NB4 (cell line): ENCODE measurements at regions not wholly inside any gene's neighbourhood (a gene's known extent, or its start where the extent isn't known, plus 50 kb on each side); places are given as distances from the start of the nearest gene placed in this dataset.

Experiments used
- DNase-seq: peaks from one replicate; pipeline ENCODE4 v3.0.0; 2010; ENCODE audit warnings: low read depth
- H3K4me3 ChIP-seq: one replicate; pipeline ENCODE4 v1.5.1; 2011; ENCODE audit warnings: mild to moderate bottlenecking, low read depth, low read length, moderate library complexity
- MAX ChIP-seq: IDR thresholded peaks from 2 replicates; pipeline ENCODE4 v1.6.1; 2011; ENCODE audit warnings: low read depth, low read length
- MYC ChIP-seq: IDR thresholded peaks from 2 replicates; pipeline ENCODE4 v1.6.1; 2011; ENCODE audit warnings: low read depth, low read length
- POLR2A ChIP-seq: IDR thresholded peaks from 2 replicates; pipeline ENCODE4 v1.6.1; 2011; ENCODE audit warnings: mild to moderate bottlenecking; ENCODE audit not compliant: insufficient read length; ENCODE audit errors: extremely low read depth
- TF ChIP-seq, protein P1 (sequence below): IDR thresholded peaks from one replicate; pipeline ENCODE4 v1.5.1; 2012; ENCODE audit warnings: low read depth, low read length

DNA sequence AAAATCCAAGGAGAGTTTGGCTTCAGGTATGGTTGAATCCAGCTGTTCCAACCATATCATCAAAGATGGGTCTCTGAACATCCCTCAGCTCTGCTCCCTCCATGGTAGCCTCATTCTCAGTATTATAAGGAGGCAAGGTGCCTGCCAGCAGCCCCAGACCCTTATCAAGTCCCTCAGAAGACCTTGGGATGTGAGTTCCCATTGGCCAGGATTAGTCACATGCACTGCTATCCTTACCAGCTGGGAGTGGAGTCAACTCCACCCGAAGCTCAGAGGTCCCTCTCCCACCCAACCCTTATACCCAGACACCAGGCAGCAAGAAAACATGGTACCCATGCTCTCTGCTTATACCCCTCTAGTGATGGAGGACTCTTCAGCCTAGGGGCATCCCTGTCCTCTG lies 153.7 kb upstream of the ZBTB40 start:
- TF ChIP-seq, protein P1, sequence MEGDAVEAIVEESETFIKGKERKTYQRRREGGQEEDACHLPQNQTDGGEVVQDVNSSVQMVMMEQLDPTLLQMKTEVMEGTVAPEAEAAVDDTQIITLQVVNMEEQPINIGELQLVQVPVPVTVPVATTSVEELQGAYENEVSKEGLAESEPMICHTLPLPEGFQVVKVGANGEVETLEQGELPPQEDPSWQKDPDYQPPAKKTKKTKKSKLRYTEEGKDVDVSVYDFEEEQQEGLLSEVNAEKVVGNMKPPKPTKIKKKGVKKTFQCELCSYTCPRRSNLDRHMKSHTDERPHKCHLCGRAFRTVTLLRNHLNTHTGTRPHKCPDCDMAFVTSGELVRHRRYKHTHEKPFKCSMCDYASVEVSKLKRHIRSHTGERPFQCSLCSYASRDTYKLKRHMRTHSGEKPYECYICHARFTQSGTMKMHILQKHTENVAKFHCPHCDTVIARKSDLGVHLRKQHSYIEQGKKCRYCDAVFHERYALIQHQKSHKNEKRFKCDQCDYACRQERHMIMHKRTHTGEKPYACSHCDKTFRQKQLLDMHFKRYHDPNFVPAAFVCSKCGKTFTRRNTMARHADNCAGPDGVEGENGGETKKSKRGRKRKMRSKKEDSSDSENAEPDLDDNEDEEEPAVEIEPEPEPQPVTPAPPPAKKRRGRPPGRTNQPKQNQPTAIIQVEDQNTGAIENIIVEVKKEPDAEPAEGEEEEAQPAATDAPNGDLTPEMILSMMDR, result no peak
- TF ChIP-seq MYC, result no peak
- TF ChIP-seq POLR2A, result no peak
- no peak for TF ChIP-seq MAX
- no peak for DNase-seq
- no peak overlapping the region for H3K4me3 ChIP-seq

DNA sequence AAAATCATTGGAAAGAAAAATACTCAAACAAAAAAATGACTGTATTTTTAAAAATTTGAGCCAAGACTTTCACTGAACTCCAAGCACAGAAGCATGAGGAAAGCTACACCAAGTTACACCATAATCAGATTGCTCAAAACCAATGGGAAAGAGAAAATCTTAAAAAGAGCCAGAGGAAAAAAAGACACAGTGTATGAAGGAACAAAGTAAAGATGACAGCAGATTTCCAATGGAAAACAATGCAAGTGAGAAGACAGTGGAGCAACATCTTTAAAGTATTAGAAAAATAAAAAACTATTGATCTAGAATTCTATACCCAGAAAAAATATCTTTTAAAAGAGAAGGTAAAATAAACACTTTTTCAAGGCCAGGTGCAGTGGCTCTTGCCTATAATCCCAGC lies 147.8 kb upstream of the ZBTB40 start:
- TF ChIP-seq, protein P1, result no peak
- TF ChIP-seq MYC, result no peak
- TF ChIP-seq MAX, result no peak
- TF ChIP-seq POLR2A, result no peak
- no peak overlapping the region for H3K4me3 ChIP-seq
- DNase-seq, result no peak

DNA sequence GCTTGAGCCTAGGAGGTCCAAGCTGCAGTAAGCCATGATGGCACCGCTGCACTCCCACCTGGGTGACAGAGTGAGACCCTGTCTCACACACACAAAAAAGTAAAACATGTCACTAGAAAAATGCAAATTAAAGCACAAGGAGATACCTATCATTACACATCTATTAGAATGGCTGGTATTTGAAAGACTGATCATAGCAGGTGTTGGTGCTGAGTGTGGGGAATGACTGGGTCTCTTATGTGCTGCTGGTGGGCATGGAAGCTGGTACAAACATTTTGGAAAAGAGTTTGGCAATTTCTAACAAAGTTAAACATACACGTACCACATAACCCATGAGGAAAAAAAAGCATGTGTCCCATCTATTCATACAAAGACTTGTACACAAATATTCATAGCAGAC lies 142.1 kb upstream of the ZBTB40 start:
- no peak for DNase-seq
- TF ChIP-seq MAX (no peak), MYC (no peak), POLR2A (no peak)
- TF ChIP-seq, protein P1, result no peak
- no peak overlapping the region for H3K4me3 ChIP-seq

DNA sequence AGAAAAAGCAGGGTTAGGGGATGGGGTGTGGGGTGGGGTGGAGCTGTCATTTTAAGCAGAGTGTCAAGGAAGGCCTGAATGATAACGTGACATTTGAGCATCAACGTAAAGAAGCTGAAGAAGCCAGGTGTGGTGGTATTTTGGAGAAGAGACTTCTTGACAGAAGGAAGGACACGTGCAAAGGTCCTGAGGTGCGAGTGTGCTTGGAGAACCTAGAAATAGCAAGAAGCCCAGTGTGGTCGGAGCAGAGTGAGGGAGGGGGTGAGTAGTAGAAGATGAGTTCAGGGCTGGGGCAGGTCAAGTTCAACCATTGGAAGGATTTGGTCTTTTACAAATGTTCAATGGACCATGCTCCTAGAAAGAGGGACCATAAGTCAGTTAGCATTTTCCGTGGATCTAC lies 140.2 kb upstream of the ZBTB40 start:
- H3K4me3 ChIP-seq, result no peak overlapping the region
- DNase-seq, result no peak
- TF ChIP-seq, protein P1, result no peak
- no peak for TF ChIP-seq POLR2A
- no peak for TF ChIP-seq MAX
- no peak for TF ChIP-seq MYC

DNA sequence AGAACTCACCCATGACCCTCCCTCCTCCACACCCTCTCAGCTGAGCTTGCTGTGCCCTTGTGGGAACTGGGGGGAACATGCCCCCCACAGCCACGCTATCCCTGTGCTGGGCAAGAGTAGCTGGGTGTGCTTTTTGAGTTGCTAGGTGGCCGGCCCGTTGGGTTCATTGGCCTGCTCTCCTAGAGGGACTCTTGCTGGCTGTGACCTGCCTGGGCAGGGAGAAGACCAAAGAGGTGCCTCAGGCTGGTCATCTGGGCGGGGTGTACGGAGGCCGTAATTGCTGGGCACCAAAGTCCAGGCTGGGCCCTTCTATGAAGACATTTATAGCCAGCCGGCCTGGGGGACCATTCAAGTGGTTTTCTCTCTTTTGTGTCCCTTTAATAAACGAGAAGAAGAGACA lies 138.3 kb upstream of the ZBTB40 start:
- no peak overlapping the region for H3K4me3 ChIP-seq
- TF ChIP-seq, protein P1, result no peak
- TF ChIP-seq POLR2A (no peak), MYC (no peak), MAX (no peak)
- DNase-seq, result no peak

- no peak for DNase-seq
- TF ChIP-seq MAX (no peak), MYC (no peak), POLR2A (no peak)
- TF ChIP-seq, protein P1, result no peak
- no peak overlapping the region for H3K4me3 ChIP-seq
Observed at GRCh38 chr1:22314706-22315105, 136.9 kb upstream of the ZBTB40 start.
